HG02610 (cell line): ENCODE measurements at regions not wholly inside any gene's neighbourhood (a gene's known extent, or its start where the extent isn't known, plus 50 kb on each side); places are given as distances from the start of the nearest gene placed in this dataset.

Experiments used
- ATAC-seq: cut with Tn5 transposase; IDR thresholded peaks from one replicate; pipeline ENCODE4 v1.9.1; 2021; ENCODE audit warnings: mild to moderate bottlenecking, moderate library complexity; ENCODE audit not compliant: unreplicated experiment

DNA sequence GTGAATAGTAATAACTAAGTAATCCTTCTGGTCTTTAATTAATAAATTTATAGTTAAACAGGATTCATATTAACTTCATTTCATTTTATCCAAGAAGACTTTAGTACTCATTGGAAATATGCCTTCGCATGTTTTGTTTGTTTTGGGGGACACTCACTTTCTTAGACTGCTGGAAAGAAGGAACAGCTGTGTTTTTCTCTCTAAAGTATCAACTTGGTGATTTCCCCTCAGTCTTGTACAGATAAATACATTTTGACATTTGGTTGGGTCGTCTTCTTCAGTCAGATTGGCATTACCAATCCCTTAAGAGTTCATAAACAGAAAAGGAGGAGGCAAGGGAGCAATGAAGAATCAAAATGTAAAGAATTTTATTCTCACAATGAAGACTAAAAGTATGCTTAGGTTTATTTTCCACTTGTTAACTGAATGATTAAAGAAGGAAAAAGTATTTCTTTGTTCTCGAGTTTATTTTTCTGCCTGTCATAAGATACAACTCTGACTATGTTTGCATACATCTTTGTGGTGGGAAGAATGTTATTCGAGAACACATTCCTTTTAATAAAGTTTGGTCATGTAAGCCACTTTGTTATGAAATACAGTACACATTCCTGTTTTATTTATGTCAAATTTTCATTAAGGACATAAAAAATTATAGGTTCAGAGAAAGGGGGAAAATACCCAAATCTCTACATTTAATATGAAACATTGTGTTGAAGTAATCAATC is 140.2 kb downstream of the GMNC start:
- ATAC-seq = no peak

DNA sequence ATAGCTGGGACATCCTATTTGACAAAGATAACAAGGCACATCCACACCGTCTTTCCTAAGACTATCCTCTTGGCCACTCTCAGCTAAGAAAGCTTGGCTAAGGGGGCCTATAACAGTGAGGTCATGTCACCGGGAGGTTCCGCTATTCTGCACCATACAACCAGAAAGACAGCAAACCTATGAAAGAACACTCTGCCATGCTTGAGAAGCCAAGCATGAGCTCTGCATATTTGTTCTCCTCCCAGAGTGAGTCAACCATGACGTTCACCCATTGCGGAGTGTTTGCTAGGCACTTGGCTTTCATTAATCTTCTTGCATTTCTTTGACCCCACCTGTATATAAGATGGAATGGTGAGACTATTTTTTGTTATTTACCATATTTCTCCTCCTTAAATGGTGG is 141.2 kb downstream of the GMNC start:
- peak; percentile 91 for ATAC-seq

DNA sequence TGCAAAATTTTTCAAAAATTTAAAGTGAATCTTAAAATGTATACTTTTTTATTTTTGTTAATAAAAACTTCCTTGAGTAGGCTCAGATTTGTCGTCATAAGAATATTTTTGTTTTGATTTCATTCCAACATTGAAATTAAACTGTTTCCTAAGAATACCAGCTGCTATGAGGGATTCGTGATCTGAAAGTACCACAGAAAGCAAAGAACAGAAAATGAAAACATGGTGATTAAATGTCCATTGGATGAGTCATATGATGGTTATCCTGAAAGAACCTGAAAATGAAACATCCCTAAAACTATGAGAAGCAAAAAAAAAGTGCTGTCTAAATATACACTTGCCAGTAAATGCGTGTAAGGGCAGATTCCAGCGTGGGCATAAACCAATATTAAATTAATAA is 143.8 kb downstream of the GMNC start:
- ATAC-seq = no peak

DNA sequence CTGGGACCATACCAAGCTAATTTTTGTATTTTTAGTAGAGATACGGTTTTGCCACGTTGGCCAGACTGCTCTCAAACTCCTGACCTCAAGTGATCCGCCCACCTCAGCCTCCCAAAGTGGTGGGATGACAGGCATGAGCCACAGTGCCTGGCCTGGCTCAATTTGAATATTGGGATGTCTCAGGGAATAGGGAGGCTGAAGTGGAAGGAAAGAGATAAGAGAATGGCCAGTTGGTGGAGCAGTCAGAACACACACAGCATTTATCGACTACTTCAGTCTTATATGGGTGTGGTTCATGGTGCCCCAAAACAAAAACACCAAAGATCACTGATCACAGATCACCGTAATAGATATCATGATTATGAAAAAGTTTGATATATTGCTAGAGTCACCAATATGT is 144.4 kb downstream of the GMNC start:
- ATAC-seq = no peak

DNA sequence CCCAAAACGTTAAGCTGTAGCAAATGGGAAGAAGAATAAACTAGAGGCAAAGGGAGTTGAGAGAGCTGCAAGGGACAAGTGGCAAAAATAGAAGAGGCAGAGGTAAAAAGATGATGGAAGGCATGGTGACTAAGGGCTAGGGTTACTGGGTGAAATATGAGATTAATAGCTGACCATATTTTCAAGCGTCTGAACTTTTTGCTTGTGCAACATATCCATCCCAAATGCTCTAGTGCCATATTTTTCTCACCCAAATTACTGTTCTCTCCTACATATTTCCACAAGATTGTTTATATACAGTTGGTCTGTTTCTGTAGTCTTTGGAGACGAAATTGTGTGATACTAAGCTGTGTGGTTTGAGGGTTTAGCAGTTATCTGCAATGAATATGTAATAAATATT is 145.5 kb downstream of the GMNC start:
- ATAC-seq = no peak

DNA sequence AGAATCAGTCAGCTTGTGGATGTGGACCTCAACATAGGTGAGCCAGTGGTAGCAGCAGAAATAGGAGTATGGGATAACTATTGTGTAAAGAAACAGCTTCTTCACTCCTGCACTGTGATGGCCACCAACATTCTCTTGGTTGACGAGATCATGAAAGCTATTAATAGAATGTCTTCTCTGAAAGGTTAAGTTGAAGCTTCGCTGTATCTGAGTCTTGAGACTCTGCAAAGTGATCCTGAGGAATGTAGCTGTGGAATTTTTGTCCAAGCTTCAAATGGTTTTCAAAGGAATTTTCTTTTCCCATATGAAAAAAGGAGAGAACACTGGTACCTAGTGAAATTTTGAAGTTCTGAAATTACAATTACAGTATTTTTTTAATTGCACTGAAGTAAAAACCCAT is 146.3 kb downstream of the GMNC start:
- ATAC-seq = no peak

DNA sequence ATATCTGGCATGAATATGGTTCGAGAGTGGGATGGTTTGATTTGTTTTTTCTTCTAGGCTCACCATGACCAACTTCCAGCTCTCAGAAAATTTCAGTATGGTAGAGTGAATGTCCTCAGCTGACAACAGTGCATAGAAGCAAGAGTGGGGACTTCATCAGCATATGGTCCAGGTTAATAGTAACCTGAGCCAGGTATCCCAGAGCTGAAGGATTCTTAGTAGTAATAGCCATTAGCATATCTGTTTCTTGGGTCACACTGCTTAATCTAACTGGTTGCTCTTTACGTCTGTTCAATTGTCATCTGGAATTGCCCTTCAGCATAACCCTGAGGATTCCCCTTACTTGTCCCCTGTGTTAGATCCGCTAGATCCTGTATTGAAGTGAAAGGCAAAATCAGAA is 151.8 kb downstream of the GMNC start:
- ATAC-seq = no peak

DNA sequence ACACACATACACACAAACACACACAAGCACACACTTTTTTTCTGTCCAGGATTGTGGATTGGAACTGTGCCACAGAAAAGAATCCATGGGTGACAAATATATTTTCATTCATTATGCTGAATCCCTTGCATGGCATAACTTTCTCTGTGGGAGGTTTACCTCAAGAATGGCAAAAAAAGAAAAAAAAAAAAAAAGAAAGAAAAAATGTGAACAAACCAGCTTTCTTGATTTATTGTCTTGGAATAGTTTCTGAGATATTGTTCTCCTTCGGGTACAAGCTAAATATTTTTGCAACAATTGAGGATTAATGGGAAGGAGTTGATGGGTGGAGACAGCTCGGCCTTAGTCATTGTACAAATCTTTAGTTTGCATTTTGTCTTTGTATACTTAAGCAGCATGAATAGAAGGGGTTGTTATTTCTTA is 153.1 kb downstream of the GMNC start:
- ATAC-seq = no peak
